ENCODE measurements at regions not wholly inside any gene's neighbourhood (a gene's known extent, or its start where the extent isn't known, plus 50 kb on each side); places are given as distances from the start of the nearest gene placed in this dataset.

GRCh38 chr1:96362623-96363022 lies 359.0 kb upstream of the PTBP2 start (continued):
- TF ChIP-seq ZNF596 (tag by site-specific recombination; IDR thresholded peaks at IDR 0.05): no peak
- no peak for TF ChIP-seq ZFP37 (tag by site-specific recombination; IDR thresholded peaks at IDR 0.05)
- no peak for TF ChIP-seq ZNF157 (tag by site-specific recombination; IDR thresholded peaks at IDR 0.05)

- no peak for TF ChIP-seq AEBP2 (tag by site-specific recombination; IDR thresholded peaks at IDR 0.05; ENCODE audit: borderline replicate concordance)
- no peak for TF ChIP-seq ZNF133 (tag by site-specific recombination; IDR thresholded peaks at IDR 0.05)
- no peak for TF ChIP-seq ZFP3 (tag by site-specific recombination; IDR thresholded peaks at IDR 0.05; ENCODE audit: low read depth)
- no peak for TF ChIP-seq ZNF664 (tag by site-specific recombination; IDR thresholded peaks at IDR 0.05)
- Histone ChIP-seq H3K36me3 (ENCODE audit: control insufficient read depth in 2 of 2, insufficient read depth in 1 of 2, low read length in 2 of 2) (no peaks in the 10 kb centered on the region), H3K4me3 (ENCODE audit: low read depth, low read length) (no peak overlapping the region), H3K27ac (ENCODE audit: extremely low read depth, low read depth, low read length) (no peak overlapping the region), H3K4me1 (ENCODE audit: control insufficient read depth, insufficient read depth, low read length) (no peaks in the 10 kb centered on the region), H3K9me3 (ENCODE audit: control insufficient read depth, insufficient read depth, low read depth, low read length) (no peaks in the 10 kb centered on the region)
- ChIA-PET POLR2A (no interaction called here), CTCF (no interaction called here)
Measured at GRCh38 chr1:96363826-96364225, 357.8 kb upstream of the PTBP2 start.

- Histone ChIP-seq H3K9me3 (ENCODE audit: control insufficient read depth, insufficient read depth, low read depth, low read length) (no peaks in the 10 kb centered on the region), H3K4me1 (ENCODE audit: control insufficient read depth, insufficient read depth, low read length) (no peaks in the 10 kb centered on the region), H3K36me3 (ENCODE audit: control insufficient read depth in 2 of 2, insufficient read depth in 1 of 2, low read length in 2 of 2) (no peaks in the 10 kb centered on the region), H3K4me3 (ENCODE audit: low read depth, low read length) (no peak overlapping the region), H3K27ac (ENCODE audit: extremely low read depth, low read depth, low read length) (no peak overlapping the region)
- ChIA-PET CTCF (no interaction called here), POLR2A (no interaction called here)
- TF ChIP-seq ZNF335 (tag by site-specific recombination; conservative IDR thresholded peaks at IDR 0.05) (no peak), ZNF354C (tag by site-specific recombination; IDR thresholded peaks at IDR 0.05; ENCODE audit: borderline replicate concordance, low read depth) (no peak)
Measured at GRCh38 chr1:96364576-96364975, 357.0 kb upstream of the PTBP2 start.

GRCh38 chr1:96365076-96365475 lies 356.5 kb upstream of the PTBP2 start:
- Histone ChIP-seq H3K27ac (ENCODE audit: extremely low read depth, low read depth, low read length) (no peak overlapping the region), H3K4me3 (ENCODE audit: low read depth, low read length) (no peak overlapping the region), H3K9me3 (ENCODE audit: control insufficient read depth, insufficient read depth, low read depth, low read length) (no peaks in the 10 kb centered on the region), H3K36me3 (ENCODE audit: control insufficient read depth in 2 of 2, insufficient read depth in 1 of 2, low read length in 2 of 2) (no peaks in the 10 kb centered on the region), H3K4me1 (ENCODE audit: control insufficient read depth, insufficient read depth, low read length) (no peaks in the 10 kb centered on the region)
- ChIA-PET CTCF (no interaction called here), POLR2A (no interaction called here)
- no peak for TF ChIP-seq ZNF24 (tag by site-specific recombination; IDR thresholded peaks at IDR 0.05)
- peak; percentile 92 for TF ChIP-seq ZNF449 (tag by site-specific recombination; IDR thresholded peaks at IDR 0.05)

- Histone ChIP-seq H3K36me3 (ENCODE audit: control insufficient read depth in 2 of 2, insufficient read depth in 1 of 2, low read length in 2 of 2) (no peaks in the 10 kb centered on the region), H3K4me1 (ENCODE audit: control insufficient read depth, insufficient read depth, low read length) (no peaks in the 10 kb centered on the region), H3K27ac (ENCODE audit: extremely low read depth, low read depth, low read length) (no peak overlapping the region), H3K9me3 (ENCODE audit: control insufficient read depth, insufficient read depth, low read depth, low read length) (no peaks in the 10 kb centered on the region), H3K4me3 (ENCODE audit: low read depth, low read length) (no peak overlapping the region)
- CTCF ChIA-PET: no interaction called here
- POLR2A ChIA-PET: no interaction called here
- no peak for TF ChIP-seq ZNF350 (tag by site-specific recombination; IDR thresholded peaks at IDR 0.05)
- no peak for TF ChIP-seq ZNF843 (tag by site-specific recombination; IDR thresholded peaks at IDR 0.05)
- TF ChIP-seq ELK4 (IDR thresholded peaks at IDR 0.05; ENCODE audit: borderline replicate concordance, low read depth, low read length): no peak
- no peak for TF ChIP-seq SCRT2 (tag by site-specific recombination; IDR thresholded peaks at IDR 0.05)
- no peak for TF ChIP-seq ZFHX2 (tag by site-specific recombination; conservative IDR thresholded peaks at IDR 0.05)
- TF ChIP-seq ZNF391 (tag by site-specific recombination; IDR thresholded peaks at IDR 0.05; ENCODE audit: borderline replicate concordance, low read depth): no peak
- no peak for TF ChIP-seq ZNF747 (tag by site-specific recombination; IDR thresholded peaks at IDR 0.05)
- TF ChIP-seq ZSCAN5A (tag by site-specific recombination; IDR thresholded peaks at IDR 0.05): no peak
Measured at GRCh38 chr1:96365596-96366390, 355.8 kb upstream of the PTBP2 start.

Data from HEK293 (cell line).